Heart right ventricle (tissue), 16 donors: ENCODE measurements at regions not wholly inside any gene's neighbourhood (a gene's known extent, or its start where the extent isn't known, plus 50 kb on each side); places are given as distances from the start of the nearest gene placed in this dataset.

Experiments
- ATAC-seq, 8 donors: fragments of 200-7000 bp; cut with Tn5 transposase; one replicate each; pipeline ENCODE4 v1.9.1; 2020; ENCODE audit warnings: mild to moderate bottlenecking in 8 of 8, moderate library complexity in 8 of 8, moderate number of reproducible peaks in 1 of 8
- DNase-seq, 2 donors: peaks; one replicate each; pipeline ENCODE4 v3.0.0-alpha.2; 2020
- H3K27ac ChIP-seq, 10 donors: fragments of 200-600 bp; sonication (generic) in 2 of 10; one replicate each; pipeline versions ENCODE4 v1.5.0 to v1.8.0; 2020 to 2022; ENCODE audit warnings: mild to moderate bottlenecking in 3 of 10
- H3K27me3 ChIP-seq, 7 donors: fragments of 200-600 bp; one replicate each; pipeline ENCODE4 v1.8.0; 2021 to 2022; ENCODE audit warnings: mild to moderate bottlenecking in 2 of 7
- H3K36me3 ChIP-seq, 9 donors: fragments of 200-600 bp; sonication (generic) in 1 of 9; one replicate each; pipeline versions ENCODE4 v1.5.0 to v1.8.0; 2020 to 2022; ENCODE audit warnings: mild to moderate bottlenecking in 2 of 9
- H3K4me1 ChIP-seq, 9 donors: fragments of 200-600 bp; sonication (generic) in 1 of 9; one replicate each; pipeline versions ENCODE4 v1.5.0 to v1.8.0; 2020 to 2022; ENCODE audit warnings: mild to moderate bottlenecking in 4 of 9
- H3K4me3 ChIP-seq, 10 donors: fragments of 200-600 bp; sonication (generic) in 2 of 10; one replicate each; pipeline versions ENCODE4 v1.5.0 to v1.8.0; 2020 to 2022; ENCODE audit warnings: mild to moderate bottlenecking in 7 of 10, moderate library complexity in 2 of 10
- H3K9me3 ChIP-seq, 11 donors: fragments of 200-600 bp in 10 of 11; sonication (generic) in 2 of 11; one replicate each; pipeline versions ENCODE4 v1.5.0 to v1.8.0; 2013 to 2022; ENCODE audit warnings: mild to moderate bottlenecking in 2 of 11, control low read depth in 1 of 11, moderate library complexity in 1 of 11
- CTCF ChIP-seq, 9 donors: fragments of 200-600 bp; sonication (generic) in 2 of 9; IDR thresholded peaks; one replicate each; pipeline versions ENCODE4 v1.5.0 to v1.8.0; 2021 to 2022; ENCODE audit warnings: antibody characterized with exemption in 9 of 9, mild to moderate bottlenecking in 5 of 9, moderate library complexity in 1 of 9
- WGBS, 2 donors: extraction: QIAGEN DNeasy Blood & Tissue Kit; methylation state at CpG; one replicate each; pipeline ENCODE4 v1.1.7; 2013; ENCODE audit warnings: inconsistent platforms in 1 of 2; 5-methylcytosine and 5-hydroxymethylcytosine counted together
- intact Hi-C, 10 donors: fragments of 100-400 bp; cut with DNase I; formaldehyde crosslinking; loops; one replicate each; pipeline versions ENCODE4 v1.11.1 to v1.14.2; 2022
- donor health status: Arrhythmogenic right ventricular cardiomyopathy.
- donor health status: ischemic (EF 13 %, LVEDD 7.1; RV severe dilation, severe dysfunction).
- donor health status: healthy with polysubstance abuse.
- donor health status: DM: no; HTN: yes; CAD: no.
- donor health status: DM: no; HTN: no; CAD: no.
- donor health status: ischemic (EF 25% LVEDD 6.9; RV normal size, moderate dysfunction).
- donor health status: ischemic (EF 25% LVEDD 5.7; RV mildly dilated, moderate dysfunction).
- donor health status: healthy.
- donor health status: DM: yes; HTN: yes; CAD: no.
- donor health status: Ischemic cardiomyopathy.
- donor health status: ischemic (EF 35%, LVEDD 5.7; RV mildly dilated, moderate dysfunction).
- donor health status: nonischemic (EF 11% LVEDD 7.7; RV severe dilation, severe dysfunction).
- donor health status: DM: yes; HTN: yes; CAD: no.
- donor health status: PGD.
- donor health status: ischemic (EF 29% LVEDD 5.4; RV normal size, mild dysfunction).
- donor health status: nonischemic (EF 23%, LVEDD 6.1; RV moderate dilation, normal function).

DNA sequence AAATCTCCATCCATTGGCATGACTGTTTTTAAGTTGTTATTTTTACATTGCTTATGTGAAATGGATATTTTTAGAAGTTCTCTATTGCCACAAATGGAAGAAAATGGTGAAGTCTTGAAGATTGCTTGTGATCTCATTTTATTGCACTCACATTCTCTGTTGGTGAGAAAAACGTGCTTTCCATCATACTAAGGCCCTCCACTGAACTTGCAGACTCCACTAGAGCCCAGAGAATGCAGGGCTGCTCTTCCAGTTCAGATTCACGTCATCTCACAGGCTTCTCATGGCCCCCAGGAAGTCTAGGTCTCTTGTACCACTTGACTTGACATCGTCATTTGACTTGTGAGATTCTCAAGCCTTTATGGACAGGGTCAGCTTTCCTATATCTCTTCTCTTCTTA is 254.8 kb upstream of the COPS8 start:
- no peak for DNase-seq
- H3K27me3 ChIP-seq: no peaks in the 10 kb centered on the region
- H3K36me3 ChIP-seq: no peaks in the 10 kb centered on the region
- no peak for ATAC-seq
- peak overlapping the region in 3 of 10 donors; percentile 54 to 60 (median 56) for H3K27ac ChIP-seq
- no peak for TF ChIP-seq CTCF (IDR thresholded peaks at IDR 0.05)
- WGBS, 2 donors: 76 to 77% methylated on average over 3 of the region's 3 CpGs
- no peak overlapping the region for H3K4me3 ChIP-seq
- peaks cover 0 to 6% (median 0%) of the 10 kb centered on the region in 11 donors for H3K9me3 ChIP-seq
- intact Hi-C loops: no loop called here
- peaks cover 0 to 36% (median 9%) of the 10 kb centered on the region in 9 donors for H3K4me1 ChIP-seq

DNA sequence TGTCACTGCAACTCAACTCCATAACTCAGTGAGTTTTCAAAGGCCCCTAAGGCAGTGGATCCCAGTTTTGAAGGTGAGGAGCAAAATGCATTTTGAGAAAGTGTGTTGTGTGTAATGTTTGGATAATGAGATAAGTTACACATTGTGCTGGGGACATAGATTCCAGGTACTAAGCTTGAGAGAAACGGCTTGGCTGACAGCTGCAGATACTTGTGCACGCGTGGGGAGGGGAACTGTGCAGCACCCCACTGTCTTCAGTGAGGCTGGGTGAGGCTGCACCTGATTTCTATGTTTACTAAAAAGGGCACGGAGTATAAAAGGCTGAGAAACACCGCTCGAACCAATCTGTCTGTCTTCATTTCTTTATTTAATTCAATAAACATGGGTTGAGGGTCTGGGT is 254.0 kb upstream of the COPS8 start:
- TF ChIP-seq CTCF (IDR thresholded peaks at IDR 0.05): no peak
- DNase-seq (no peak), ATAC-seq (no peak)
- peak overlapping the region in 3 of 10 donors; percentile 54 to 60 (median 56) for H3K27ac ChIP-seq
- peaks cover 0 to 29% (median 7%) of the 10 kb centered on the region in 9 donors for H3K4me1 ChIP-seq
- intact Hi-C loops: no loop called here
- WGBS, 2 donors: 86 to 94% methylated on average over 6 of the region's 6 CpGs
- no peak overlapping the region for H3K4me3 ChIP-seq
- no peaks in the 10 kb centered on the region for H3K27me3 ChIP-seq
- H3K9me3 ChIP-seq: peaks cover 0 to 6% (median 0%) of the 10 kb centered on the region in 11 donors
- H3K36me3 ChIP-seq: no peaks in the 10 kb centered on the region

DNA sequence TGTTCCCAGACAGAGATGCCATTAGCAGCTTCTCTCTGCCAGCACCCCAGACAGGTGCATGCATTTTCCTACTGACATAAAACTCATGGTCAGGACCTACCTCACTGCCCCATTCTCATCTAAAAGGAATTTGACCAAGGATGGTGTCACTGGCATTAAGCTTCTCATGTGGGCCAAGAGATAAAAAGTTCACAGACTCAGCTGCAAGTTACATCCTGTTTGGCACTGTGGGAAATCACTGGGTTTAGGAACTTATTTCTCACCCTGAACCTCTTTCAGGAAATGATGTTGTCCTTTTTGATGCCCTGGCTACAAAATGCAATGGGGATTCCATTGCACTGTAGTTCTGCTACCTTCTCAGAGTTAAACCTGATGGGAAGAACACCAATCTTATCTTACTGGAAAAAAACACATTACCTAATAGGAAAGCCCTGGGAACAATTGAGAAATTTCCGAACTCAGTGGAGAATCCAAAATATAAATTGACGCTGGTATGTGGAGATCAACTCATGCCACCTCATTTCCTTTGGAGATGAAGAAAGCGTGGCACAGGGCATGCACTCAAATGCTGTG is 252.1 kb upstream of the COPS8 start:
- TF ChIP-seq CTCF (IDR thresholded peaks at IDR 0.05): no peak
- Histone ChIP-seq H3K27ac (no peak overlapping the region), H3K27me3 (no peaks in the 10 kb centered on the region), H3K4me3 (no peak overlapping the region), H3K9me3 (peaks cover 0 to 6% (median 0%) of the 10 kb centered on the region in 11 donors), H3K4me1 (peaks cover 0 to 16% (median 0%) of the 10 kb centered on the region in 9 donors), H3K36me3 (no peaks in the 10 kb centered on the region)
- DNase-seq: no peak
- intact Hi-C loops: no loop called here
- WGBS, 2 donors: 82 to 90% methylated on average over 3 of the region's 3 CpGs
- ATAC-seq: peak in 6 of 8 donors; percentile 25 to 54 (median 38)

- intact Hi-C loops: no loop called here
- TF ChIP-seq CTCF (IDR thresholded peaks at IDR 0.05): no peak
Observed at GRCh38 chr2:236834284-236834683, 251.4 kb upstream of the COPS8 start.

More at GRCh38 chr2:236834284-236834683, 251.4 kb upstream of the COPS8 start:
- DNase-seq (no peak), ATAC-seq (no peak)
- no peaks in the 10 kb centered on the region for H3K36me3 ChIP-seq
- H3K4me3 ChIP-seq: no peak overlapping the region
- peaks cover 0 to 6% (median 0%) of the 10 kb centered on the region in 11 donors for H3K9me3 ChIP-seq
- peaks cover 0 to 16% (median 0%) of the 10 kb centered on the region in 9 donors for H3K4me1 ChIP-seq
- no peak overlapping the region for H3K27ac ChIP-seq
- no peaks in the 10 kb centered on the region for H3K27me3 ChIP-seq
- WGBS, 2 donors: 96 to 97% methylated on average over 1 of the region's 1 CpG
